HCT116 (cell line): ENCODE measurements at regions not wholly inside any gene's neighbourhood (a gene's known extent, or its start where the extent isn't known, plus 50 kb on each side); places are given as distances from the start of the nearest gene placed in this dataset.

Experiments used
- ELF1 ChIP-seq: IDR thresholded peaks from 2 replicates; pipeline ENCODE4 v1.6.1; 2012; ENCODE audit warnings: low read depth, borderline replicate concordance
- POLR2A ChIP-seq: IDR thresholded peaks from 2 replicates; pipeline ENCODE4 v1.7.0; 2011; ENCODE audit warnings: borderline replicate concordance; ENCODE audit not compliant: insufficient read depth, insufficient read length; ENCODE audit errors: extremely low read depth
- POLR2AphosphoS5 ChIP-seq: IDR thresholded peaks from 2 replicates; pipeline ENCODE4 v1.6.1; 2011; ENCODE audit warnings: mild to moderate bottlenecking, low read depth, low read length, moderate library complexity
- RAD21 ChIP-seq: IDR thresholded peaks from 2 replicates; pipeline ENCODE4 v1.6.1; 2012; ENCODE audit warnings: low read depth, mild to moderate bottlenecking
- YY1 ChIP-seq: IDR thresholded peaks from 2 replicates; pipeline ENCODE4 v1.6.1; 2011; ENCODE audit warnings: low read length, low read depth, moderate library complexity, mild to moderate bottlenecking; ENCODE audit not compliant: insufficient replicate concordance; ENCODE audit errors: extremely low read depth
- ZFX ChIP-seq: fragments of 450-650 bp; IDR thresholded peaks from 2 replicates; pipeline ENCODE4 v1.6.1; 2017
- TF ChIP-seq, protein P1 (sequence below): IDR thresholded peaks from 2 replicates; pipeline ENCODE4 v1.6.1; 2012
- TF ChIP-seq, protein P2 (sequence below), 3 experiments: fragments of 200-600 bp in 1 of 3; sonication (generic) in 1 of 3; IDR thresholded peaks in 2 of 3; conservative IDR thresholded peaks in 1 of 3; 2 replicates each; pipeline ENCODE4 v1.5.1; 2012 to 2017; ENCODE audit warnings: low read depth in 2 of 3, low read length in 2 of 3, antibody characterized with exemption in 1 of 3, borderline replicate concordance in 1 of 3, control low read depth in 1 of 3, mild to moderate bottlenecking in 1 of 3, mixed read lengths in 1 of 3, mixed run types in 1 of 3, moderate library complexity in 1 of 3; ENCODE audit not compliant: insufficient read depth in 1 of 3
- TF ChIP-seq, protein P3 (sequence below): IDR thresholded peaks from 2 replicates; pipeline ENCODE4 v1.6.1; 2012; ENCODE audit warnings: low read depth

DNA sequence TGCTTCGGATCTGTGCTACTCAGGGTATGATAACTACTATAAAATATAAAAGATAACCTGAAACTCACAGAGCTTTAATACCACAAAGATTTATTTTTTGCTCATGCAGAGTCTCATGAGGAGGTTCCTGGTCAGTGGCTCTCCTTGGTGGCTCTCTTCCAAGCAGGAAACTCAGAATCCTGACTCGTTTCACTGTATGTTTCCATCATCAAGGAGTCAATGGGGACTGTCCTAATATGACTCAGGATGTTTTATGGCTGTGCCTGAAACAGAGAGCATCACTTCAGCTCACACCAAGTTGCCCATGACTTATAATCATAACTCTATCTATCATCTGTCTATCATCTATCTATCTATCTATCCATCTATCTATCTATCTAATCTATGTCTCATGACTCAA is 620.8 kb upstream of the NR3C2 start:
- TF ChIP-seq, protein P1, sequence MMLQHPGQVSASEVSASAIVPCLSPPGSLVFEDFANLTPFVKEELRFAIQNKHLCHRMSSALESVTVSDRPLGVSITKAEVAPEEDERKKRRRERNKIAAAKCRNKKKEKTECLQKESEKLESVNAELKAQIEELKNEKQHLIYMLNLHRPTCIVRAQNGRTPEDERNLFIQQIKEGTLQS: no peak
- TF ChIP-seq, protein P2, sequence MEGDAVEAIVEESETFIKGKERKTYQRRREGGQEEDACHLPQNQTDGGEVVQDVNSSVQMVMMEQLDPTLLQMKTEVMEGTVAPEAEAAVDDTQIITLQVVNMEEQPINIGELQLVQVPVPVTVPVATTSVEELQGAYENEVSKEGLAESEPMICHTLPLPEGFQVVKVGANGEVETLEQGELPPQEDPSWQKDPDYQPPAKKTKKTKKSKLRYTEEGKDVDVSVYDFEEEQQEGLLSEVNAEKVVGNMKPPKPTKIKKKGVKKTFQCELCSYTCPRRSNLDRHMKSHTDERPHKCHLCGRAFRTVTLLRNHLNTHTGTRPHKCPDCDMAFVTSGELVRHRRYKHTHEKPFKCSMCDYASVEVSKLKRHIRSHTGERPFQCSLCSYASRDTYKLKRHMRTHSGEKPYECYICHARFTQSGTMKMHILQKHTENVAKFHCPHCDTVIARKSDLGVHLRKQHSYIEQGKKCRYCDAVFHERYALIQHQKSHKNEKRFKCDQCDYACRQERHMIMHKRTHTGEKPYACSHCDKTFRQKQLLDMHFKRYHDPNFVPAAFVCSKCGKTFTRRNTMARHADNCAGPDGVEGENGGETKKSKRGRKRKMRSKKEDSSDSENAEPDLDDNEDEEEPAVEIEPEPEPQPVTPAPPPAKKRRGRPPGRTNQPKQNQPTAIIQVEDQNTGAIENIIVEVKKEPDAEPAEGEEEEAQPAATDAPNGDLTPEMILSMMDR (IDR thresholded peaks at IDR 0.05 in 2 of 3, conservative IDR thresholded peaks at IDR 0.05 in 1 of 3; ENCODE audit: borderline replicate concordance in 1 of 3, insufficient read depth in 1 of 3, low read depth in 2 of 3, low read length in 2 of 3): no peak
- no peak for TF ChIP-seq POLR2A
- TF ChIP-seq RAD21: no peak
- TF ChIP-seq ELF1: no peak
- TF ChIP-seq POLR2AphosphoS5: no peak
- no peak for TF ChIP-seq ZFX
- TF ChIP-seq, protein P3, sequence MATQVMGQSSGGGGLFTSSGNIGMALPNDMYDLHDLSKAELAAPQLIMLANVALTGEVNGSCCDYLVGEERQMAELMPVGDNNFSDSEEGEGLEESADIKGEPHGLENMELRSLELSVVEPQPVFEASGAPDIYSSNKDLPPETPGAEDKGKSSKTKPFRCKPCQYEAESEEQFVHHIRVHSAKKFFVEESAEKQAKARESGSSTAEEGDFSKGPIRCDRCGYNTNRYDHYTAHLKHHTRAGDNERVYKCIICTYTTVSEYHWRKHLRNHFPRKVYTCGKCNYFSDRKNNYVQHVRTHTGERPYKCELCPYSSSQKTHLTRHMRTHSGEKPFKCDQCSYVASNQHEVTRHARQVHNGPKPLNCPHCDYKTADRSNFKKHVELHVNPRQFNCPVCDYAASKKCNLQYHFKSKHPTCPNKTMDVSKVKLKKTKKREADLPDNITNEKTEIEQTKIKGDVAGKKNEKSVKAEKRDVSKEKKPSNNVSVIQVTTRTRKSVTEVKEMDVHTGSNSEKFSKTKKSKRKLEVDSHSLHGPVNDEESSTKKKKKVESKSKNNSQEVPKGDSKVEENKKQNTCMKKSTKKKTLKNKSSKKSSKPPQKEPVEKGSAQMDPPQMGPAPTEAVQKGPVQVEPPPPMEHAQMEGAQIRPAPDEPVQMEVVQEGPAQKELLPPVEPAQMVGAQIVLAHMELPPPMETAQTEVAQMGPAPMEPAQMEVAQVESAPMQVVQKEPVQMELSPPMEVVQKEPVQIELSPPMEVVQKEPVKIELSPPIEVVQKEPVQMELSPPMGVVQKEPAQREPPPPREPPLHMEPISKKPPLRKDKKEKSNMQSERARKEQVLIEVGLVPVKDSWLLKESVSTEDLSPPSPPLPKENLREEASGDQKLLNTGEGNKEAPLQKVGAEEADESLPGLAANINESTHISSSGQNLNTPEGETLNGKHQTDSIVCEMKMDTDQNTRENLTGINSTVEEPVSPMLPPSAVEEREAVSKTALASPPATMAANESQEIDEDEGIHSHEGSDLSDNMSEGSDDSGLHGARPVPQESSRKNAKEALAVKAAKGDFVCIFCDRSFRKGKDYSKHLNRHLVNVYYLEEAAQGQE: no peak
- no peak for TF ChIP-seq YY1
